ENCODE measurements at regions not wholly inside any gene's neighbourhood (a gene's known extent, or its start where the extent isn't known, plus 50 kb on each side); places are given as distances from the start of the nearest gene placed in this dataset.

GRCh38 chr6:6781873-6782227 is 193.3 kb downstream of the LY86 start:
- no peaks in the 10 kb centered on the region for H3F3A ChIP-seq (ENCODE audit: low read depth)
- no peak overlapping the region for H3K4me3 Mint-ChIP-seq
- TF ChIP-seq CTCF (IDR thresholded peaks at IDR 0.05) (no peak), EZH2 (IDR thresholded peaks at IDR 0.05) (no peak), EZH2phosphoT487 (IDR thresholded peaks at IDR 0.05) (no peak)
- H3K9ac ChIP-seq: no peak overlapping the region
- no peaks in the 10 kb centered on the region for H3K36me3 ChIP-seq
- DNase-seq (ENCODE audit: low spot score): no peak
- peaks cover 6% of the 10 kb centered on the region for H3K4me1 Mint-ChIP-seq
- H3K36me3 Mint-ChIP-seq: no peaks in the 10 kb centered on the region
- no peaks in the 10 kb centered on the region for H3K27me3 ChIP-seq
- no peak overlapping the region for H2AFZ ChIP-seq (replicated peaks)
- no peak overlapping the region for H3K4me2 ChIP-seq
- H3K27me3 Mint-ChIP-seq (ENCODE audit: insufficient read depth, low read depth): peaks cover 2% of the 10 kb centered on the region
- H3K79me2 ChIP-seq (ENCODE audit: low read depth): no peaks in the 10 kb centered on the region
- H3K4me1 ChIP-seq: no peaks in the 10 kb centered on the region
- no peaks in the 10 kb centered on the region for H4K20me1 ChIP-seq (ENCODE audit: low read depth)
- no peaks in the 10 kb centered on the region for H3K9me3 ChIP-seq (ENCODE audit: low read depth)
- no peaks in the 10 kb centered on the region for H3K9me3 Mint-ChIP-seq
- H3K27ac Mint-ChIP-seq: peak overlapping the region; percentile 37
- no peak overlapping the region for H3K27ac ChIP-seq
- H3K4me3 ChIP-seq: no peak overlapping the region

DNA sequence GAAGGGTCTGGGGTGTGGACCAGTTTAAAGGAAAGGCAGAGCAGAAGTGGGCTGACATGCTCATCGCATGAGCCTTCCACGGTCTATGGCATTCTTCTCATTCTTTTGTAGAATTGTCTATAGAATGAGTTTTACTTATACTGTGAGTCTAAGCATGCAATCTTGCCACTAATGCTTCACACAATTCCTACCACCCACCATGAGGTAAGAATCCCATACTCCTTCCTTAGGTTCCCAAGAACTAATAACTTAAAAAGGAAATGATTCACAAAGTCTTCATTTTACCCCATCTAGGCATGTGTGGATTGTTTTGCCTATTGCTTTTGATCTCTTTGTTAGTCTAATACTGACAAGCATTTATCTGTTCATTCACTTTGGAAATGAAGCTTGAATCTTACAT is 195.2 kb downstream of the LY86 start:
- TF ChIP-seq CTCF (IDR thresholded peaks at IDR 0.05) (no peak), EZH2 (IDR thresholded peaks at IDR 0.05) (no peak), EZH2phosphoT487 (IDR thresholded peaks at IDR 0.05) (no peak)
- H3K27ac Mint-ChIP-seq: no peak overlapping the region
- no peak overlapping the region for H3K4me3 Mint-ChIP-seq

GRCh38 chr6:6784514-6785162 is 196.1 kb downstream of the LY86 start:
- Mint-ChIP-seq H3K27me3 (ENCODE audit: insufficient read depth, low read depth) (peaks cover 3% of the 10 kb centered on the region), H3K9me3 (peaks cover 3% of the 10 kb centered on the region)

More for the DNA sequence above, 195.2 kb downstream of the LY86 start:
- Histone ChIP-seq H3K36me3 (no peaks in the 10 kb centered on the region), H3K27me3 (no peaks in the 10 kb centered on the region), H3K4me1 (no peaks in the 10 kb centered on the region), H3K4me2 (no peak overlapping the region), H3K79me2 (ENCODE audit: low read depth) (no peaks in the 10 kb centered on the region), H2AFZ (replicated peaks) (no peak overlapping the region), H3K4me3 (no peak overlapping the region), H3K9ac (no peak overlapping the region), H4K20me1 (ENCODE audit: low read depth) (no peaks in the 10 kb centered on the region), H3F3A (ENCODE audit: low read depth) (no peaks in the 10 kb centered on the region), H3K9me3 (ENCODE audit: low read depth) (no peaks in the 10 kb centered on the region), H3K27ac (no peak overlapping the region)
- H3K36me3 Mint-ChIP-seq: no peaks in the 10 kb centered on the region
- H3K27me3 Mint-ChIP-seq (ENCODE audit: insufficient read depth, low read depth): peaks cover 2% of the 10 kb centered on the region
- peaks cover 6% of the 10 kb centered on the region for H3K4me1 Mint-ChIP-seq
- no peak for DNase-seq (ENCODE audit: low spot score)
- peaks cover 3% of the 10 kb centered on the region for H3K9me3 Mint-ChIP-seq

More at GRCh38 chr6:6784514-6785162, 196.1 kb downstream of the LY86 start:
- H3K4me2 ChIP-seq: no peak overlapping the region
- no peaks in the 10 kb centered on the region for H4K20me1 ChIP-seq (ENCODE audit: low read depth)
- Mint-ChIP-seq H3K4me3 (no peak overlapping the region), H3K4me1 (peaks cover 6% of the 10 kb centered on the region), H3K27ac (no peak overlapping the region), H3K36me3 (no peaks in the 10 kb centered on the region)
- H3K27me3 ChIP-seq: no peaks in the 10 kb centered on the region
- no peaks in the 10 kb centered on the region for H3K4me1 ChIP-seq
- no peak overlapping the region for H3K4me3 ChIP-seq
- H3K27ac ChIP-seq: no peak overlapping the region
- DNase-seq (ENCODE audit: low spot score): no peak
- H2AFZ ChIP-seq (replicated peaks): no peak overlapping the region
- H3K9me3 ChIP-seq (ENCODE audit: low read depth): no peaks in the 10 kb centered on the region
- no peak overlapping the region for H3K9ac ChIP-seq
- H3K36me3 ChIP-seq: no peaks in the 10 kb centered on the region
- TF ChIP-seq EZH2phosphoT487 (IDR thresholded peaks at IDR 0.05): no peak
- no peak for TF ChIP-seq CTCF (IDR thresholded peaks at IDR 0.05)
- no peak for TF ChIP-seq EZH2 (IDR thresholded peaks at IDR 0.05)
- H3F3A ChIP-seq (ENCODE audit: low read depth): no peaks in the 10 kb centered on the region
- no peaks in the 10 kb centered on the region for H3K79me2 ChIP-seq (ENCODE audit: low read depth)

Data from neural progenitor cell (in vitro differentiated cells).